ENCODE measurements at regions not wholly inside any gene's neighbourhood (a gene's known extent, or its start where the extent isn't known, plus 50 kb on each side); places are given as distances from the start of the nearest gene placed in this dataset.

DNA sequence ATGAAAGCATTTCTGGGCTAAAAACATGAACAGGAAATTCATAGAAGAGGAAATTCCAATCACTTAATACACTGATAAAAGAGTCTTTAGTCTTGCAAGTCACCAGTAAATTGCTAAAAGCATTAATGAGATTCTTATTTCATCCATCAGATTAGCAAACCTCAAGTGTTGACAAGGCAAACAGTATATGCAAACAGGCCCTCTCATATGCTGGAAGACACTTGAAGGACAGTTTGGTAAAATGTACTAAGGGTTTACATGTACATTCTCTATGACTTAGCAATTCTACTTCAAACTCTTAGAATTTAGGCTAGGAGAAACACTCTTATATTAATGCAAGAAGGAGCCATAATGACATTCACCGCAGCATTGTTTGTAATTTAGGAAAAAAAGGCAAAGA, 586.1 kb upstream of the GBE1 start:
- no peak for TF ChIP-seq CTCF (IDR thresholded peaks at IDR 0.05)
- no peak for TF ChIP-seq EP300 (IDR thresholded peaks at IDR 0.05)

Measured in upper lobe of left lung (tissue), 4 donors.